HuH-7 (cell line): ENCODE measurements at regions not wholly inside any gene's neighbourhood (a gene's known extent, or its start where the extent isn't known, plus 50 kb on each side); places are given as distances from the start of the nearest gene placed in this dataset.

Experiments
- DNase-seq: peaks from one replicate; pipeline ENCODE4 v3.0.0; 2011; ENCODE audit warnings: low spot score

GRCh38 chr10:52645187-52645758, 127.3 kb downstream of the MBL2 start:
- DNase-seq = no peak

- DNase-seq = no peak
Observed at GRCh38 chr10:52649511-52649910, 123.1 kb downstream of the MBL2 start.

DNA sequence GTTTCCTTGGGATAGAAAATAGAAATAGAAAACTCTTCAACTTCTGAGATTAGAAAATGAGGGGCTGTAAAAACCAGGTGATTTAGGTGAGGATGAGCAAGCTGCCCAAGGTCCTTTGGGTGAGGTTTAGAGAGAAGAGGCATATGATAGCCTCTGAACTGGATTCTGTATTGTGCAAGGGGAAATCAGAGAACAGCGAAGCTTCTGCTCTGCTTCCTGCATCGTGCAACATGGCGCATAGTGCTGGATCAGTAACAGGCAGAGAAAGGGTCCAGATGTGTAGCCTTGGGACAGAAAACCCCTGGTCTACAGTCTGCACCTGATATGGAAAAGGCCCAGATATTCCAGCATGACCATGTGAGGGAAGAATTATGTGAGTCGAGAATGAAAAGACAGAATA, 121.7 kb downstream of the MBL2 start:
- DNase-seq = no peak

- DNase-seq = no peak
Observed at GRCh38 chr10:52651293-52651692, 121.3 kb downstream of the MBL2 start.

DNA sequence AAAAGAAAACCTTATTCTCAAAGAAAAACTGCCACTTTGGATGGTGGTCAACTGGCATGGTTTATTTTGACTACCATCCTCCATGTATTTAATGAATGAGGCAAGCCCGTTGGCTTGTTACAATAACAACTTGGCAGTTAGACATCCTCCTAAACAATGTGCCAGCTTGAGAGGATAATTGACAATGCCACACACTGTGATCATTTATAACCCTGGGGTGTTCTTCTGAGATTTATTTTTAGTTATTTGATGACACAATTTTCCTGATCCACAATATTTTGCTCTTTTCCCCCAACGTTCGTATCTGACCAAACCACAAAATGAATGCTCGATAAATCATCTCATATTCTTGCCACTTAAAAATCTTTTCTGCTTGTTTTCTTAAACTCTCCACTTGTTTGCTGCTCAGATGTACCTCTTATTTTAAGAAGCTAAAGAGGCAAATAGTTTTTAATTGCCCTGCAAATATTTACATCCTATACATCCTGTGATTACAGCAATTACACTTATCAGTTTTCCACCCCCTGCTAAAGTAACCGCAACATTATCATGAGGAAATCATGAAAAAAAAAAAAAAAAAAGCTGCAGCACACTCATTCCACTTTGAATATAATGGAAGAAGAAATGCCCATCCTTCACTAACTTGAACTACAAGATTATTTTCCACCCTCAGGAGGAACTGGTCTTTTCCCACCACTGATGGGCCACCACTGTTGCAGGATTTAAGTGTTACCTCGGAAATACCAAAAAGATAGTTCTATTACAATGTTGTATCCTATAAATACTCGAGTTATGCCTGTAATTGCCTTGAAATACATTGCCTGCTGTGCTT, 119.9 kb downstream of the MBL2 start:
- no peak for DNase-seq

GRCh38 chr10:52653263-52653909, 119.2 kb downstream of the MBL2 start:
- DNase-seq = no peak

GRCh38 chr10:52654201-52654600, 118.4 kb downstream of the MBL2 start:
- DNase-seq = no peak

- DNase-seq = no peak
Observed at GRCh38 chr10:52658112-52658511, 114.5 kb downstream of the MBL2 start.

DNA sequence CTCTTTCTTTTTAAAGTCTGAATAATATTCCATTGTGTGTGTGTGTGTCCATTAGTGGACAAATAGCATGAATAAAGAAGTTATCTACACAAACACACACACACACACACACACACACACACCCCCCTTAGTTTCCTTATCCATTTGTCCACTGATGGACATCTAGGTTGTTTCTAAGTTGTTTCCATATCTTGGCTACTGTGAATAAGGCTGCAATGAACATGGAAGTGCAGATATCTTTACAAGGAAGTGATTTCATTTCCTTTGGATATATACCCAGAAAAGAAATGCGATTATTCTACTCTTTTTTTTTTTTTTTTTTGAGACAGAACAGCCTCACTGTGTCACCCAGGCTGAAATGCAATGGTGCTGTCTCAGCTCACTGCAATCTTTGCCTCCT, 113.5 kb downstream of the MBL2 start:
- no peak for DNase-seq

DNA sequence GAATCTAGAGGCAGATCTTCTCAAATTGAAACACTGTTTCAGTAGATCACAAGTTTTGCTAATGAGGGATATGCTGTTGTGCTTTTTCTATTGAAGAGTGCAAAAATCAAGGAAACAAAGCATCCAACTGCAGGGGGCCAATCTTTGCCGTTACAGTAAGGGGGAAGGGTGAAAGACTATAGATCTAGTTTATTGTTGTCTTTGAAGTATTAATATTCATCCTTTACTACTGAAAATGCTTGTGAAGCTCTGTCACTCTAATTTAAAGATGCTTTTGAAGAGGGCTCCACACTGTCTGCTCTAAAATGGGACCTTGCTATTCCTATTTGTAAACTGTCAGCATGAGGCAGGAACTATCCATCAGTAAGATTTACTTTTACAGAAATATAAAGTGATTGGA, 110.3 kb downstream of the MBL2 start:
- DNase-seq = no peak

DNA sequence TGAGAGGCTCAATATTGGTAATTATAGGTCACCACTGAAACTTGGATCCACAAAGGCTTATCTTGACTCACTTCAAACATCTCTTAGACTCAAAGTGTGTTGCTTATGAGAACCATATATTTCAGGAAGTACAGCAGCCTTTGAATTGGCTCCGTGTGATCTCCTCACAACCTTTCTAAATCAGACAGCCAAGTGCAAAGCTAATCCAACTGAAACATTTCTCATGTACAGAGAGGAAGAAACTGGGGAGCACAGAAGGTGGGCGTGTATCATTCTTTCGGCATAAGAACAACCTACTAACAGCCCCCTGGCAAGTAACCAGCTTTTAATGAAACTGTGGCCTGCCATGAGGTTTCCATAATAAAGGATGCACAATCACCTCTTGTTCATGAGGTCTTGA, 109.4 kb downstream of the MBL2 start:
- DNase-seq = no peak

- no peak for DNase-seq
Observed at GRCh38 chr10:52664629-52665028, 108.0 kb downstream of the MBL2 start.

DNA sequence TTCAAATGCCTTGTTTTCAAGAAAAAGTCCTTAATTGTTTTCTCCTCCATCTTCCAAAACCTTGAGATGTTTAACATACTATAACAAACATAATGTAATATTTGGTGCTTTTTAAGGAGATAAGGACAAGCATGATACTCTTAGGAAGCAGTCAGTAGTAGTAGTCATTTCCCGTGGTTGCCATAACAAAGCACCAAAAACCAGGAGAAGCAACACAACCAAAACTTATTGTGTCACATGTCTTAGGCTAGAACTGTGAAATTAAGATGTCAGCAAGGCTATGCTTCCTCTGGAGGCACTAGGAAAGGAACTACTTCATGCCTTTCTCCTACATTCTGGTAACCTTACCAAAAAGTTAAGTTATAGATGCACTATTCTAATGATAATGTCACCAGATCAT, 106.8 kb downstream of the MBL2 start:
- no peak for DNase-seq

- DNase-seq = no peak
Observed at GRCh38 chr10:52666931-52667330, 105.7 kb downstream of the MBL2 start.

GRCh38 chr10:52668024-52668423, 104.6 kb downstream of the MBL2 start:
- no peak for DNase-seq

GRCh38 chr10:52672880-52673279, 99.7 kb downstream of the MBL2 start:
- no peak for DNase-seq

DNA sequence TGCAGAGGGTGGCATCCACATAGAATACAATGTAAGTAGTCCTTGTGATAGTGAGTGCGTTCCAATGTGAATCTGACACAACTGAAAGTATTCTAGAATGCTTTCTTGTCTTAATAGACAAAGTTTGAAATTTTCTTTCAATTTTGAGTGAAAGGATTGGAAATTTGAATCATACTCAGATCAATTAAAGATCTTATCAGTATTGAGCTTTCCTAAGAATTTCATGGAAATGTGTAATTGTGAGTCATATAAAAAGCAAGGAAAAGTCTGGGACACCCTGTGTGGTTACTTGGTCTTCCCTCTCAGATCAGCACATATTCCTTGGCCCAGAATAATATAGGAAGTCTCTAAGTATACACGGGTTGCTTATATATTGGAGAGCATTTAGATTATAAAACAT, 99.1 kb downstream of the MBL2 start:
- no peak for DNase-seq

DNA sequence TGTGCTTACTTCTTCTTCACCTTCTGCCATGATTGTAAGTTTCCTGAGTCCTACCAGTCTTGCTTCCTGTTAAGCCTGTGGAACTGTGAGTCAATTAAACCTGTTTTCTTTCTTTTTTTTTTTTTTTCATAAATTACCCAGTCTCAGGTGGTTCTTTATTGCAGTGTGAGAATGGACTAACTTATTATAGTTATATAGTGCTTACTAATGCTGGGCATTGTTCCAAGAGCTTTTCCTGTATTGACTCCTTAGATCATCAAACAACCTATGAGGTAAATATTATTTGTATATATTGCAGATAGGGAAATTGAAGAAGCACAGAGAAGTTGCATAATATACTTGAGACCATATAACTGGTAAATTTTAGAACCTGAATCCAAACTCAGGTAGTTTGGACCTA, 98.1 kb downstream of the MBL2 start:
- DNase-seq = no peak

- no peak for DNase-seq
Observed at GRCh38 chr10:52677086-52677485, 95.5 kb downstream of the MBL2 start.

GRCh38 chr10:52678611-52679010, 94.0 kb downstream of the MBL2 start:
- DNase-seq = no peak

GRCh38 chr10:52679117-52679516, 93.5 kb downstream of the MBL2 start:
- DNase-seq = no peak

DNA sequence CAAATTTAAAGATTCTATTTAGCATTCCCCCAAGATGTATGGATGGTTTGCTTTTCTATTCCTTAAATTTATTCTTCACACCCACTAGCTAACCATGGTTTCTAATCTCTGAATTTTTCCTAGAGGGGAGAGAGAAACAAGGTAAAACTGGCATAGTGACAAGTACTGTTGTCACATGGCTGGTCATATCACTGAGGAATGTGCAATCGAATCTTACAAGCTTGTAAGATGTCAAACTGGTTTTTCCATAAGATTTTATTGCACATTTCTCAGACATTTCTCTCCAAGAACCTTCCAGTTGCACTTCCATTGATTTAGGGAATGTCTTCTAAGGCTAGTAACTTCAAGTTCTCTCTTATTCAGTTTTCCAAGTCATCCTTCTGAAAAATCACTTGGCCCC, 89.8 kb downstream of the MBL2 start:
- no peak for DNase-seq

GRCh38 chr10:52683776-52684175, 88.8 kb downstream of the MBL2 start:
- DNase-seq = no peak

DNA sequence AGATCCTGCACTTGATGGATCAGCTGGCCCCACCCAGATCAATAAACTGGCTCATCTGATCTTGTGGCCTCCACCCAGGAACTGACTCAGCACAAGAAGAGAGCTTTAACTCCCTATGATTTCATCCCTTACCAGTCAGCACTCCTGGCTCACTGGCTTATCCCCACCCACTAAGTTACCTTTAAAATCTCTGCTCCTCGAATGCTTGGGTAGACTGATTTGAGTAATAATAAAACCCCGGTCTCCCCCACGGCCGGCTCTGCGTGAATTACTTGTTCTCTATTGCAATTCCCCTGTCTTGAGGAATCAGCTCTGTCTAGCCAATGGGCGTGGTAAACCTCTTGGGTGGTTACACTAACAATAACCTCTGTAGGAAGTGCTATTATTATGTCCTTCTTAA, 83.7 kb downstream of the MBL2 start:
- DNase-seq = no peak
